Activated T-cell treated with anti-CD3 and anti-CD28 coated beads, Interleukin-2, amount 50 U/mL, for 1 hour (primary cell): ENCODE measurements at regions not wholly inside any gene's neighbourhood (a gene's known extent, or its start where the extent isn't known, plus 50 kb on each side); places are given as distances from the start of the nearest gene placed in this dataset.

Experiments
- DNase-seq: peaks from one replicate; pipeline ENCODE4 v3.0.0-alpha.2; 2020

DNA sequence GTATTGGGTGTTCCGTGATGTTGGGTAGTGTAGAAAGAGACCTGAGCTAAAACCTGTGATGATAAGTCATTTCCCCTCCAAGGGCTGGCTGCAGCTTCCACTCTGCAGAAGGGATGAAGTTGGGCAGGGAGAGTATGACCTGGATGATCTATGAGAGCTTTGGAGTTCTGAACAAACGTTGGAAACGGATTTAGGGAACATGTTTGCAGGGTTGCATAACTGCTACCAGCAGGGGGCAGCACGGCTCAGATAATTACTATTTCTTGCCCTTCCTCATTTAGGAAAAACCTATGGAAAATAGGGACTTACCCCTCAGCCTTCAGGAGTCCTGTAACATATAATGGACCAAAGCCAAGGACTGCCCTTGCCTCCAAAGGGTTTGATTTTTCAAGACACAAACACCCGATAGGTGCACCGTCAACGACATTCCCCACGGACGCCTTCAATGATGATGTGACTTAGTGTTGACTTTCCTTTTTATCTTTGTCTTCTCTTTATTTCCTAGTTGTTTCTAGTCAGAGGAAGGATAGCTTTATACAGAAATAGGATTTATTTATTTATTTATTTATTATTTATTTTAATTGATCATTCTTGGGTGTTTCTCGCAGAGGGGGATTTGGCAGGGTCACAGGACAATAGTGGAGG lies 164.9 kb upstream of the SASH1 start:
- peak; percentile 22 for DNase-seq

DNA sequence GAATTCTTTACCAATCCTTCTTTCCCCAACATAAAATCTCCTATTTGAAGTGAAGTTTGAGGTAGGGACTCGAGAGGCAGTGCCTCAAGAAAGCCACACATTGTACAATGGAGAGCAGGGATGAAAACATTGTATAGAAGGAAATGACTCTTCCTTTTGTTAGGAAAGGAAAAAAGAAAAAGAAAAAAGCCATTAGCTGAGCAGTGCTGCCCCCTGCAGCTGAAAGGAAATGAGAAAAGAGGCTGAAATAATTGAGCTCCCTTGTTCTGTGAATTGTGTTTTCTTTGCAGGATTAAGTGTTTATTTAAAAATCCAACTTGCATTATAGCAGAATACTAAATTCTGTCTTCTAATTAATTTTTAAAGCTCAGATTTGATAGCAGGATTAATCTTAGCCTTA lies 162.9 kb upstream of the SASH1 start:
- DNase-seq, result no peak

DNA sequence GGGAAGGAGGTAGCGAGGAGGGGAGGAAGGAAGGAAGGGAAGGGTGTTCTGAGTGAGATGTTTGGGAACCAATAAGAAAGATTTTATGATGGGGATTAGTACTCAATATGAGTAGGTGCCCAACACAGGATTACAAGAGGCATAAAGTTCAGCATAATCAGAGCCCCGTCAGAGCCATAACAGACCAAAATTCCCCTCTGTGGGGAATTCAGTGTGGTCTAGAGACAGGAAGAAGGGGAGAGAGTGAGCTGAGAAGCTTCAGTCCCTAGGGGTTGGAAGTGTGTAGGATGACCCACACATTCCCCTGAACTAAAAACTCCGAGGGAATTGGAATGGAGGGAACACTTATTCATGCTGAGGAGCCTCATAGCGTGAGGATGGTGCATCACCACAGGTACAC lies 160.3 kb upstream of the SASH1 start:
- no peak for DNase-seq

DNA sequence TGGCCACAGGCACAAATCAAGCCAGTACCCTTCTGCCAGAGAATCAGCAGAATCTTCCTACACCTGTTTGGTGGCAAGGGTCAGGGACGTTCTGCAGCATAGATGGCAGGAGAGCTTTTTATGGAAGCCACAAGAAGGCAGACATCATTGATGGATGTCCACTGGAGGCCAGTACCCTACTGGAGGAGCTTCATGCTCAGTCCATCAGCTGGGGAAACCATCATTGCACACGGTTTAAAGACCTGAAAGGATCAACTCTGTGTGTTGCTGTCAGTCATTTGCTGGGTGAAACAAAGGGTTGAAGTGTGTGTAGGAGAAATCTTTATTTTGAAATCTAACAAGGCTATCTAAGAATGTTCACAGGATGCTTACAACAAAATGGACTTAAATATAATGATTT lies 158.9 kb upstream of the SASH1 start:
- no peak for DNase-seq

DNA sequence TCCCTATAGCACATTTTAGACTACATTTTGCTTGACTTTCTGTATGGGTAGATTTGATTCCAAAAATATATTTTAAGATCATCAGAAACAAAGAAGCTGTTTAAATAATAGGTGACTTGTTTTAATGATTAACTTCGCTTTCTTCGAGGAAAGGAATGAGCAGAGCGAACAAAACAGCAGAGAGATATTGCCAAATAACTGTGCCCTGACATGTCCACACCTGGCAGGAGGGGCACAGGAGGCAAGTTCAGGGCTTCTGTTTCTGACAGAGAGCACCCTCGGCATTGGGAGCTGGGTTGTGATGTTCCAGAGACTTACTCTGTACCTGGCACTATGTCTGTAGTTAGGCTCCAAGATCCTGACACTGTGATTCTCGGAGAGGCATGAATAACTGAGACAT lies 155.7 kb upstream of the SASH1 start:
- no peak for DNase-seq

DNA sequence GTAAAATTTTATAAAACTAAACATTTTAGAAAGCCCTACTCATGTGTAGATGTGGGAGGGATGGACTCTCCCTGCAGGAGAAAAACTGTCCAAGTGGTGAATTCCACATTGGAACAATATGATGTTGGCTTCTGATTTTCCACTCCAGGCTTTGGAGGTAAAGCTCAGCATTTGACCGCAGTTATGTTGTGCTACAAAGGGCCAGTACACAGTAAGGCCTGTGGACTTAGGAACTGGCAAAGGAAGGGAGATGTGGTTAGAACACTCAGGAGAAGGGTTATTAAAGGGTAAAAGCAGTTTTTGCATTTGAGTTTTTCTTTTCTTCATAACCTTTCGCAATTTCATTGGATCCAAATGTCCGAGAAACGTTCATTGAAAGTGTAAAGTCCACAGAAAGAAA lies 150.3 kb upstream of the SASH1 start:
- no peak for DNase-seq

DNA sequence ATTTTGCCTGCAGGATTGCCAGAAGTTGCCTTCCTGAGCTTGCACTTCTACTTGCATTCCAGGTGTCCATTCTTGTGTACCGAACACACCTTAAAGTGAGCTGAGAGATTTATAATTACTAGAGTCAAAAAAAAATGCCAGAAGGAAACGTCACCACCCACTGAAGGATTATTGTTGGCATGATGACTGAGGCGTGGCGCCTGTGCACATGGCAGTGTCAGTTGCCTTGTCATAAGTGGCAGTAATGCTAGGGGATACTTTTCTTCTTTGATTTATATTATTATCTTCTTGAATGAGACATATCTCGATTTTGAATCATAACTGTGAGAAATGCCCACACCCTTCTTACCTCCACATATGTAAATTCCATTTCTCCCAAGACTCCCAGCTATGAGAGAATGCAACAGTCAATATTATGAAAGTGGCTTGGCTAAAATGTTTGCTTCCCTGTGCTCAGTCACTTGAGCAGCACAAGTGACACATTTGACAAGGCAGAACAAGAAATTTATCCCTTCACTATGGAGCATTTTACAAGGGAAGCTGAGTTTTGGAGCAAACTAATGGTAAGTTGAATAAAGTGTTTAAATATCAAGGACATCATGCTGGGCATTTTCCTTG lies 149.5 kb upstream of the SASH1 start:
- DNase-seq, result no peak

DNA sequence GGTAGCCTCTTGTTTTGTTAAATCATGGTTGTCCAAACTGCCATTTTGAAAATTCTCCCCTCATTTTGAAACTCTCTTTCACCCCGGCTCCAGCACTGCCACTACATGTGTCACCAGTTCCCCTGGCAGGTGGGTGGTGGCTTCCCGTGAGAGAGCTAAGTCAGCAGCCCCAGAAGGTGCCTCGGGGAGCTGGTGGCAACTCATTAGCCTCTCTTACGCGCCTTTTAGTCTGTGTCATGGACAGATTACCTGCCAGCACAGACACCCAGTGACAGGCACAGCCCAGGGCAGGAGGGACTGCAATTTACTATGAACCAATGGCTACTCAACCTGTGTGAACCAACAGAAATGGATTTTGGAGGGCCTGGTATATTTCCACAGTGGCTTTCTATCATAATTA lies 147.1 kb upstream of the SASH1 start:
- no peak for DNase-seq

DNA sequence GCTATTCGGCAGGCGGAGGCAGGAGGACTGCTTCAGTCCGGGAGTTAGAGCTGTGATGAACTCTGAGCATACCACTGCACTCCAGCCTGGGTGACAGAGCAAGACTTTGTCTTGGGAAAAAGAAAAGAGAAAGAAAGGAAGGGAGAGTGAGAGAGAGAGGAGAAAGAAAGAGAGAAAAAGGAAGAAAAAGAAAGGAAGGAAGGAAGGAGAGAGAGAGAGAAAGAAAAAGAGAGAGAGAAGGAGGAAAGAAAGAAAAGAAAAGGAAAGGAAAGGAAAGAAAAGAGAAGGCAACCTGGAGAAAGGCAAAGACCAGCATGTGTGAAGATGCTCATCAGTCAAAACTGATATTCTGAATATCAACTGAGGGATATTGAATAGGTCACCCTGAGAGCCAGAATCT lies 143.1 kb upstream of the SASH1 start:
- DNase-seq, result no peak

DNA sequence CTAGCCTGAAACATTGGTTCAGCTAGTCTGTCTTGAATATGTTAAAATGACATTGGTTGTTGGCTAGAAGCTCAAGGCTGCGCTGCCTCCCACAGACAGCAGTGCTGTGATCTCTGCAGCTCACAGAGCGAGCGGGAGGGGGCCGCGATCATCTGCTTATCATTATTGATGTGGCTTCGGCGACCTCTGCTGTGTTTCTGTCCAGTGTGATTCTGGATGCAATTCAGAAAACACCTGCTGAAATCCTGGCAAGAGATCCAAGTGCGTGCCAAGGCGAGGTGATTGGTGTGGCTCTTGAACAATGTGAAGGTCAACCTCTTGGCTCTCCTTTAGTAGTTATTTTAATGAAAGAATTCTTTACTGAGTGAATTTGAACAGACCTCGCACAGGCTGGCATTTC lies 142.3 kb upstream of the SASH1 start:
- no peak for DNase-seq

DNA sequence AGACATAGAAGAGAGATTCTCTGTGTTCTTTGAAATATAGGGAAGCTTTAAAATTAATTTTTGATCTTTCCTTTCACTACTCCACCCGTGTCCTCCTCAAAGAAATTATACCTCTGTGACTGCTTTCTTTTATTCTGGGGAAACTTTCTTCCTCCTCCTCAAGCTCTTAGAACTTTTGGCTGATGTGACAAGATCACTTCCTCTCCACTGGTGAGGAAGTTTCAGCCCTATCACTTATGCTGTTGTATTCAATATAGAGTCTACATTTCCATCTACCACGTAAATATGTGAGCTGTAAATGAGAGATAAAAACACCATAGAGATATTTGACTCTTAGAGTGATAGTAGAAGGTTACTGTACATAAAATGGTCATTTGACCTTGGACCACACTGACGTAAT lies 141.9 kb upstream of the SASH1 start:
- DNase-seq, result no peak

DNA sequence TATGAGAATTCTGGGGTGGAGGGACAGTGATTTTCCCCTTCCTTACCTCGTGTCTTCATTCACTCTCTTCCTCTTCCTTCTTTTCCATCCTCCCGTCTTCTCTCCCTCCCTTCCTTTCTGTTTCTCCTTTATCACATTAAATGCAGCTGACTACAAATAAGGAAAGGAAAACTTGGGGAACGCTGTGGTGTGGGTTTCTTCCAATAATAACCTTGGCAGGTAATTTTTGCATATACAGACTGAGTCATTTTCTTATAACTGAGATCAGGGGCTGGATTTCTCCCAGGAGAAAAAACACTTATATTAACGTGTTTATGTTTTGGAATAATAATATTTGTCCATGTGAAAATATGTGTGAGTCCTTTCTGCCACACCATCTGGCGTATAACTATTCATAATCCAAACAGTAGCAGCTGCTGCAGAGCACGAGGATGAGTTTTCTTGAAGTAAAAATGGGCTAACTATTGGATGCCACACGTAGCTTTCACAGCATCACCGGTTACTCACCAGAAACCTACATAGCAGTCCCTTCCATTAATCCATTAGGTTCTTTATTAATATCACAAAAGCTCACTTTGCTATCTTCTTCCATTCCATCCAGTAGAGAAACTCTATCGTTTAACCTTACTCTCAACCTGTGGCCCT lies 139.2 kb upstream of the SASH1 start:
- DNase-seq, result no peak

DNA sequence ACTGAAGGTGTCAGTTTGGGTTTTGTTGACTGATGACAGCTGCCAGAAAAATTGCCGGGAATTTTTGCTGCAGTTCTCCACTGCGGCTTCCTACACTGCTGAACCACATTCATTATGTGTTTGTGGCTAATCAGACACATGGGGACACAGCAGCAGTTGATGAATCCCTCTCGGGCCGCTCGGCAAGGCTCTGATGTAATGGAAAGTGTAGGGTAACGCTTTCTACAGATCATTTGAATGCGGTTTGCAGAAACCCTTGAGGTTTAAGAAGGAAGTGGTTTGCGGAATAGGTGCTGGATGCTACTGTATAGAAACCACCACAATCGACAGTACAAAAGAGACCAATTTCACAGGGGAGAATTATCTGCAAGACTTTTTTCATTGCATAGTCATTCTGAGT lies 138.7 kb upstream of the SASH1 start:
- peak; percentile 44 for DNase-seq

DNA sequence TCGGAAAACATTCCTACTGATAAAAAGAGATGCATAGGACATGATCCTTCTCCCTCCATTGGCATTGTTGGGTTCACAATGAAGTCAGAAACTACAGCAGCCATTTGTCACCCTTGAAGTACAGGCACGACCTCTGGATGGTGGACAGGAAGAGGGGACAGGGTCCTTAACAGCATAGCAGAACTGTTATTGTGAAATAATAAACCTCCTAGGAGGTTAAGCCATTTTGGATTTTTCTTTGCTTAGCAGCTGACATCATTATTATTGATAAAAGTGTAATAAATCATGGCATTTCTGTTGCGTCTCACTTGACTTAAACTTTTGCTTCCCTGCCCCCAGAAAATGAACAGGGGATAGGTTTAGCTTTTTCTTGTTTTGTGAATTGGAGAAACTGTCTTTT lies 134.3 kb upstream of the SASH1 start:
- DNase-seq, result no peak

DNA sequence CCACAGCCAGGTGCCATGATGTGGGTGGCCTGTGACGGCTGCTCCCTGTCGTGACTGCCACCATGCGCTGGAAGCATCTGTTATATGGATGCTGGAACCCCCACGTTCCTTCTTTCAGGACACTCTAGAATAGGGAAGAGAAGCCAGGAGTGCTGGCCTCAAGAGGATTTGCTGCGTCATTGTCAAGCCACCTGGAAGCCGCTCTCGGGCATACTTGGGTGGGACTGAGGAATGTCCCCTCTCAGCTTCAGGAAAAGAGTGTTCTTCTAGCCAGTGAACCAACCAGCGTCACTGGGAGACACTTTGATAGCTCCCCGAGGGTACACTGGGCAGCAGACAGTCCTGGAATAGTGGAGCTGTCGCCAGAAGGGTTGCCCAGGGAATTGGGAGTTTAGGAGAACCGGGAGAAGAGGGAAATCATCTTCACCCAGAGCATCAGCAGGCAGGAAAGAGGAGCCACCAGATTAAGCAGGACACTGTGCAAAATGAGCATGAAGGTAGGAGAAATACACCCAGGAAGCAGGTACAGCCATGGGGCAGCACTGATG lies 130.8 kb upstream of the SASH1 start:
- DNase-seq, result no peak

DNA sequence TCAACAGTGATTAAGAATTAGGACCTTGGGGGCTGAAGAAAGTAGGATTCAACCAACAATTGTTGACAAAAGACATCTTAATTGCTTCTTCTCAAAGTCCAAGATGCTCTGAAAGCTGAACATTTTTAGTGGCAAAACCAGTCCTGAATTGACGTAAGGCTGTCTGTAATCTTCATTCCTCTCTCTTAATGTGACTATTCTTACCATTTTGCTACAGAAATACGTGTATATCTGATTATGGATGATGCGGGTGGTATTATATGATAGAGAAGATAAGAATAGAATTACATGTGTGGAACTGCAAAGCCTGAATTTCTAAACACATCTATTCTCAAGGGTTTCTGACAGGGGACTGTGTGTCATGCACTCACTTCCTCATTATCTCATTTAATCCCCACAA lies 130.3 kb upstream of the SASH1 start:
- DNase-seq, result no peak

DNA sequence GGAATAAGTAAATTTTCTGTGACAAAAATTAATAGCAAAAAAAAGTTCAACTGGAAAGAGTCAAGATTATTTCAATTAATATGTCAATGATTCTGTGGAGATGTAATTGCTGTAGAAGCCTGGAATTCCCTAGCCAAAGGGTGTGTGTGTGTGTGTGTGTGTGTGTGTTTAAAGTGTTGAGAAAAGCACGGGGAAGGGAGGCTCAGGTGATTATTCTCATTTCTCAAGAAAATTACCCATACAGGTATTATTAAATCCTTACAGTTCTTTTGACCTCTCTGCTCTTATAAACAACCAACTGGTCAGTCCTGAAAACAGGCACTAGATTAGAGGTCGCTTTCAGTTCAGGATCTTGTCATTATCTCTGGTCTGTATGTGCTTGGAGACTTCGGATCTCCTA lies 129.3 kb upstream of the SASH1 start:
- DNase-seq, result no peak

DNA sequence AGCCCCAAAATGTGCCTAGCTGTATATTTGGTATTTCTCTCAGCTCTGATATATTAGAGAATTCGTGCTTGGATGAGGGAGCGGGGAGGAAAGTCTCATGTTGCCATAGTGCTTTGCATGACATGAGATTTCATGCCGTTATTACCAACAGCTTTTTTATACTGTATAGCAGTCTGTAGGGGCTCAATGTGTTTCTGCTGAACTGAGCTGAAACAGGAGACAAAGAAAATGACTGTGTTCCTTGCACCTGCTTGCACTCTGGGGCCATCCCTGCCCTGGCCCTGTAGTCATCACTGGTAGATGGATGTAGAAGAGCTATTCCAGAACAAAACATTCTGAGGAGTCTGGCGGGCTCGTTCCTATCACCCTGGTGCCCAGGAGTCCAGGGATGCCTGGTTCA lies 128.0 kb upstream of the SASH1 start:
- no peak for DNase-seq

DNA sequence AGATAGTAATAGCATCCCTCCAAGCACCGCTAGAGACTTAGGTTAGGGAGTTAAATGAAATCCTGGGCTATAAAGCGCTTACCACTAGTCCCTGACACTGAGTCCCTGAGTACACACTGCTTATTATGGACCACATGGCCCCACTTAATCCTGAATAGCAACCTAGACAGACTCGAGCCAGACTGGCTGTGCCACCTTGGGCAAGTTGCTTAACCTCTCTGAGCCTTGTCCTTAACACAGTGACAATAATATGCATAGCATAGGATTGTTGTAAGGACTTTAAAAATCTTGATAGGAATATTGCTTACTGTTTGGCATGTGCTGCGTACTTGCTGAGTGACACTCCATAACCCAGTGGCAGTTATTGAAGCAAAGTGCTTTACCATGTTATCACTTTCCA lies 125.6 kb upstream of the SASH1 start:
- no peak for DNase-seq

DNA sequence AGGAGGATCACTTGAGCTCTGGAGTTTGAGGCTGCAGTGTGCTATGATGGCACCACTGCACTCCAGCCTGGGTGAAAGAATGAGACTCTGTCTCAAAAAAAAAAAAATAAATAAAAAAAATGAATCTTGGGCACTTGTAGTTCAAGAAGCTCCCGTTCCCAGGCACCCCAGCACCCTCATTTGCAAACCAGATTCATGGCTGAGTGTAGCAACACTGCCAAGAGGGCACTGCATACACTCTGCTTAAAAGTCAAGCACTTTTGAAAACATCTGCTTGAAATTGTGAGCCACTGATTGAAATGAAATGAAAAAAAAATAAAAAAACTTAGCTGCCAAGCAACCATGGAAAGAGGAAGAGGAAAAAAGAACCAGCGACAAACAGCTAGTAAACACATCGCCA lies 124.7 kb upstream of the SASH1 start:
- DNase-seq, result no peak

DNA sequence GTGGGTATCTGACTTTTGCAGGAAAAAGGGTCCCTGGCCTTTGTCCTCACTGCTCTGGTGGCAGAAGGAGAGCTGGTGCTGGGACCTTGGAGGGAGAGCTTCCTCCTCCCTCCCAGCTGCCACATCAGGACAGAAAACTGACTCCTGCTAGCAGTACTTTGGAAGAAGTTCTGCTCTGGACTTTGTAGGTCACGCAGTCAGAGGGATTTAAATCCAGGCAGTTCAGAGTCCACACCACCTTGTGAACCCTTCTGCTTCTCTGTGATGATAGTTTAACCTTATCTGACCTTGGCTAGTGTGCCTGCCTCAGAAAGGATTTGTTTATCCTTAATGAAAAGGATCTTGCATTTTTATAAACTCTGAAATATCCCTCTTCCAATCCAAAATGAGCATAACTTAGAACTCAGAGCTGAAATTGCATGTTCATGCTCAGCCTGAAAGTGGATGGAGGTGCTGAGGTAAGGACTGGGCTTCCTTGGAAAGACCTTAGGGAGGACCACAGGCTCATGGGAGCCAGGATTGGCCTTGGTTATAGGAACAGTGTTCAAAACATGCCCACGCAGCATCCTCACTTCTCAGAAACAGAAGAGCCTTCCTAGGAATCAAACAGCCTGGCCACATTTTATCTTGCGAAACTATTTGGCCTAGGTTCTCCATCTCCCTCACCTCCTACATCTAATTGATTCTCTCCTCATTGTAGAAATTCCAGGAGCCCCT lies 123.9 kb upstream of the SASH1 start:
- DNase-seq, result no peak

DNA sequence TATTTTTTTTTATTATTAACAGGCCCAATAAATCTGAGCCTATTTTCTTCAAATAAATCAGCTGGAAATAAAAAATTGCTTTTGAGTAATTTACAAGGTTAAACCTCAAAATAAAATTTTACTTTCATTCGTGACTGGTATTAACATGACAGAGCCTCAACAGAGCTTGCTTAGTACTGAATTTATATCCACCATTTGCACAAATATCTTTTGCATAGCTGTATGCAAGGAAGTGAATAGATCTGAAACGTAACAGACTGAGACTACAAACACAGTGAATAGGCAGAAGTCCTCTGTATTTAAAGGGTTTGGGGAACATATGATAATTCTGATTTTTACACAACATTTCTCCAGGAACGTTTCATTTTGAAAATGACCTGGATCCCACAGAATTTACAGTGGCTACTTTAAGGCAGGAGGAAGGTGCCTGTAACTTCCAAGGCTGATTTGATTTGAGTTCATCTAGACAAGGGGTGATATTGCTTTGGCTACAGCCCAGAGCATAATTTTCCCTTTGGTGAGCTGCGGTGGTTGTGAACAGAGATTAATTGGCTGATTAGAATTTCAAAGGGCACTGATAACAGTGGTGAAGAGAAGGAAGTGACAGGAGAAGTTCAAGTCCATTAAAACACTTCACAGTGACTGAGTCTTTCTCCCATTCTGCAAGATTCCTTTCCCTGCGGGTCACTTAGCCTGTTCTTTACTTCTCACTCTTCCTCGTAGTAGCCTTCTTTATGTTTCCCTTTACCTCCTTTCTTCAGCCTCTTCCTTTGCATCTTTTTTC lies 121.2 kb upstream of the SASH1 start:
- no peak for DNase-seq

DNA sequence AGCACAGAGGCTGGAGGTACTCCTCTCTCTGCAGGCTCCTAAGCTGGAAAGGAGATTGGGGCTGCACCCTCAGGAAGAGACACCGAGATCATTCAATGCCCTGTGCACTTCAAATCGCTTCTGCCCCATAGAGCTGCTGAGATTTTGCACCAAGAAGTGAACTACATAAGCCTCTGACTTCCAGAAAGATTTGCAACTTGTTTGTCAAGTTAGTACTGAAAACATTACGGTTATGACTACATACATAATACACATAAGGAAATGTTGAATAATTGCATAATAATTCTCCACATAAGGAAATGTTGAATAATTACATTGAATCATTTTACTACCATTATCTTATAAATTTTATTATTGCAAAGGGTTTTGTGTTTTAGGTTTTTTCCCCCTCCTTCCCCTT lies 120.3 kb upstream of the SASH1 start:
- no peak for DNase-seq
